Subcutaneous abdominal adipose tissue (tissue), 5 donors: ENCODE measurements at regions not wholly inside any gene's neighbourhood (a gene's known extent, or its start where the extent isn't known, plus 50 kb on each side); places are given as distances from the start of the nearest gene placed in this dataset.

Experiments
- H3K27ac ChIP-seq: one replicate; pipeline ENCODE4 v1.7.0; 2013; ENCODE audit warnings: low read depth, mild to moderate bottlenecking, inconsistent platforms, low read length, moderate library complexity
- H3K27me3 ChIP-seq, 5 donors: one replicate each; pipeline ENCODE4 v1.7.0; 2013; ENCODE audit warnings: low read length in 5 of 5, inconsistent platforms in 1 of 5; ENCODE audit not compliant: control insufficient read depth in 5 of 5, insufficient read depth in 4 of 5
- H3K36me3 ChIP-seq, 5 donors: one replicate each; pipeline ENCODE4 v1.7.0; 2013; ENCODE audit warnings: low read length in 5 of 5; ENCODE audit not compliant: control insufficient read depth in 5 of 5, insufficient read depth in 5 of 5
- H3K4me1 ChIP-seq, 5 donors: one replicate each; pipeline ENCODE4 v1.7.0; 2013; ENCODE audit warnings: low read length in 5 of 5, mild to moderate bottlenecking in 3 of 5, moderate library complexity in 1 of 5; ENCODE audit not compliant: control insufficient read depth in 5 of 5, insufficient read depth in 5 of 5
- H3K4me3 ChIP-seq, 5 donors: one replicate each; pipeline ENCODE4 v1.7.0; 2013; ENCODE audit warnings: low read length in 5 of 5, low read depth in 1 of 5
- H3K9ac ChIP-seq, 5 donors: one replicate each; pipeline ENCODE4 v1.7.0; 2013; ENCODE audit warnings: low read length in 5 of 5, mild to moderate bottlenecking in 4 of 5, moderate library complexity in 3 of 5
- H3K9me3 ChIP-seq, 5 donors: one replicate each; pipeline ENCODE4 v1.7.0; 2013; ENCODE audit warnings: low read length in 5 of 5; ENCODE audit not compliant: control insufficient read depth in 5 of 5
- donor health status: healthy.
- donor health status: healthy.
- donor health status: healthy.
- donor health status: healthy.
- donor health status: healthy.

GRCh38 chr15:95932676-95933075 is 397.8 kb upstream of the NR2F2 start:
- H3K4me1 ChIP-seq, result no peaks in the 10 kb centered on the region
- H3K9ac ChIP-seq, result no peak overlapping the region

GRCh38 chr15:95935852-95936251 is 394.6 kb upstream of the NR2F2 start:
- H3K27ac ChIP-seq, result no peak overlapping the region
- H3K9ac ChIP-seq, result no peak overlapping the region
- no peaks in the 10 kb centered on the region for H3K36me3 ChIP-seq
- no peaks in the 10 kb centered on the region for H3K9me3 ChIP-seq
- H3K27me3 ChIP-seq, result no peaks in the 10 kb centered on the region
- H3K4me1 ChIP-seq, result no peaks in the 10 kb centered on the region
- H3K4me3 ChIP-seq, result no peak overlapping the region

More at GRCh38 chr15:95932676-95933075, 397.8 kb upstream of the NR2F2 start:
- Histone ChIP-seq H3K27me3 (no peaks in the 10 kb centered on the region), H3K4me3 (no peak overlapping the region), H3K27ac (no peak overlapping the region), H3K9me3 (no peaks in the 10 kb centered on the region), H3K36me3 (no peaks in the 10 kb centered on the region)

- H3K4me3 ChIP-seq, result no peak overlapping the region
- no peaks in the 10 kb centered on the region for H3K27me3 ChIP-seq
- H3K36me3 ChIP-seq, result no peaks in the 10 kb centered on the region
- no peaks in the 10 kb centered on the region for H3K9me3 ChIP-seq
- H3K27ac ChIP-seq, result no peak overlapping the region
- no peaks in the 10 kb centered on the region for H3K4me1 ChIP-seq
- no peak overlapping the region for H3K9ac ChIP-seq
Measured at GRCh38 chr15:95937128-95937528, 393.4 kb upstream of the NR2F2 start.

DNA sequence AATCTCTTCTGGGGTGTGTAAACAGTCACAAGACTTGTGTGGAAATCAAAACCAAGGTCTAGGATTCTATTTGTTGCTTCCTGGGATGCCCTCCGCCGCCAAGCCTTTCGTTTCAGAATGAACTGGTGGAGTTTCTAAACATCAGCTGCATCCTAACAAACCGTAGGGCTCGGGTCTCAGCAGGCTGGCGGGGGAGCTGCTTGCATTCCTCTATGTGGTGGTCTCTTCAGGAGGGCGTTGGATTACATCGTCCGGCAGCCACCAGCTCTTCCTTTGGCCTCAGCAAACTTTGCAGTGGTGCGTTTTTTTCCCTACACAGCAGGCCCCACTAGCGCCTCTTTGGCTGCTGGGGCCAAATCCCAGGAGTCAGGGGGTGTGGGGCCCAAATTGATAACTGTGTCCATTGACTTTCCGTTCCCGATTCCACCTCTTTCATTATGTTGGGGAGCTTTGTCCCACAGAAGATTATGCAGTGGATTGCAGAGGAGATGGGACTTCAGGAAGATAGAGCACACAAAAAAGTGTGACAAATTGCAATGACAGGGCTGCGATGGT is 390.0 kb upstream of the NR2F2 start:
- Histone ChIP-seq H3K27me3 (no peaks in the 10 kb centered on the region), H3K9me3 (no peaks in the 10 kb centered on the region), H3K4me1 (no peaks in the 10 kb centered on the region), H3K36me3 (no peaks in the 10 kb centered on the region), H3K27ac (no peak overlapping the region), H3K4me3 (no peak overlapping the region), H3K9ac (no peak overlapping the region)

DNA sequence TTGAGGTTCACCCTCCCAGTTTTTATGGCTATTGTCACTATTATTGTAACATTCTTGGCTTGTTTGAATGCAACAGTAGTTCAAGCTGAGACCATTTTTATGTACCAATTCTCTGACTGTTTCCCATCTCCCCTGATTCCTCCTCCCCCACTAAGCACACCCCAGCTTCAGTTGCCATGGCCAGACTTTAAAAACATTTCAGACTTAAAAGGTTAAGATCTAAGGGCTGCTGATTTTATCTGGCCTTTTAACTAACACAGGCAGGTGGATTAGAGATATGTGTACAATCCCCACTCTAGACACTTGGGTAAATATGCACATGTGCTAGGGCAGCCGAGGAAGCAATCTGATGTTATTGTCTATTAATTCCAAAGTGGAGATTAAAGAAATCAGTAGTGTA is 386.3 kb upstream of the NR2F2 start:
- H3K9ac ChIP-seq, result no peak overlapping the region
- H3K27ac ChIP-seq, result no peak overlapping the region
- H3K4me3 ChIP-seq, result no peak overlapping the region
- no peaks in the 10 kb centered on the region for H3K27me3 ChIP-seq
- H3K4me1 ChIP-seq, result no peaks in the 10 kb centered on the region
- no peaks in the 10 kb centered on the region for H3K36me3 ChIP-seq
- no peaks in the 10 kb centered on the region for H3K9me3 ChIP-seq

GRCh38 chr15:95944661-95945255 is 385.7 kb upstream of the NR2F2 start:
- Histone ChIP-seq H3K36me3 (no peaks in the 10 kb centered on the region), H3K27me3 (no peaks in the 10 kb centered on the region), H3K27ac (no peak overlapping the region), H3K9me3 (no peaks in the 10 kb centered on the region), H3K4me3 (no peak overlapping the region), H3K9ac (no peak overlapping the region), H3K4me1 (no peaks in the 10 kb centered on the region)

- H3K27me3 ChIP-seq, result no peaks in the 10 kb centered on the region
- H3K4me1 ChIP-seq, result no peaks in the 10 kb centered on the region
- no peak overlapping the region for H3K9ac ChIP-seq
- no peak overlapping the region for H3K27ac ChIP-seq
- H3K4me3 ChIP-seq, result no peak overlapping the region
- H3K9me3 ChIP-seq, result no peaks in the 10 kb centered on the region
- H3K36me3 ChIP-seq, result no peaks in the 10 kb centered on the region
Measured at GRCh38 chr15:95946241-95946640, 384.3 kb upstream of the NR2F2 start.

DNA sequence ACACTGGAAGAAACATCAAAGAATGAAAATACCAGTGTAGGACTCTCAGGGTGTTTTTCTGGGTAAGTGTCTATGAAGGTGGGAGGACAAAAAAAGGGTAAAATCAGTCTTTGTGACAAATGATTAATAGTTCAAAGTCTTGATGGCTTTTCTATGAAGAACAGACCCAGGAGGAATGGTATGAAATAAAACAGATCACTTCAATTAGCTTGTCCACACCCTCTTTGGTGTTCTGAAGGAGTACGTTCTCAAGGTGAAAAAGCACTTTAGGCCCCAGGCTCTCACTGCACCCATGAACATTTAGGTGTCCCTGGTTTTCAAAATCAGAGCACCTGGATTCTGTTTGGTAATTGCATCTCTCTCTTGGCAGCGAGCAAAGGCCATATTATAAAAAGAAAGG is 383.6 kb upstream of the NR2F2 start:
- no peaks in the 10 kb centered on the region for H3K27me3 ChIP-seq
- H3K36me3 ChIP-seq, result no peaks in the 10 kb centered on the region
- no peaks in the 10 kb centered on the region for H3K9me3 ChIP-seq
- H3K4me1 ChIP-seq, result no peaks in the 10 kb centered on the region
- H3K27ac ChIP-seq, result no peak overlapping the region
- no peak overlapping the region for H3K4me3 ChIP-seq
- H3K9ac ChIP-seq, result no peak overlapping the region

- Histone ChIP-seq H3K9me3 (no peaks in the 10 kb centered on the region), H3K4me1 (no peaks in the 10 kb centered on the region), H3K27ac (no peak overlapping the region), H3K27me3 (no peaks in the 10 kb centered on the region), H3K36me3 (no peaks in the 10 kb centered on the region), H3K4me3 (no peak overlapping the region), H3K9ac (no peak overlapping the region)
Measured at GRCh38 chr15:95948411-95948810, 382.1 kb upstream of the NR2F2 start.

GRCh38 chr15:95953032-95953431 is 377.5 kb upstream of the NR2F2 start:
- Histone ChIP-seq H3K27ac (no peak overlapping the region), H3K4me3 (no peak overlapping the region), H3K27me3 (no peaks in the 10 kb centered on the region), H3K9me3 (peaks cover 0 to 8% (median 4%) of the 10 kb centered on the region in 5 donors), H3K9ac (no peak overlapping the region), H3K36me3 (no peaks in the 10 kb centered on the region), H3K4me1 (no peaks in the 10 kb centered on the region)
